ENCODE measurements at regions not wholly inside any gene's neighbourhood (a gene's known extent, or its start where the extent isn't known, plus 50 kb on each side); places are given as distances from the start of the nearest gene placed in this dataset.

DNA sequence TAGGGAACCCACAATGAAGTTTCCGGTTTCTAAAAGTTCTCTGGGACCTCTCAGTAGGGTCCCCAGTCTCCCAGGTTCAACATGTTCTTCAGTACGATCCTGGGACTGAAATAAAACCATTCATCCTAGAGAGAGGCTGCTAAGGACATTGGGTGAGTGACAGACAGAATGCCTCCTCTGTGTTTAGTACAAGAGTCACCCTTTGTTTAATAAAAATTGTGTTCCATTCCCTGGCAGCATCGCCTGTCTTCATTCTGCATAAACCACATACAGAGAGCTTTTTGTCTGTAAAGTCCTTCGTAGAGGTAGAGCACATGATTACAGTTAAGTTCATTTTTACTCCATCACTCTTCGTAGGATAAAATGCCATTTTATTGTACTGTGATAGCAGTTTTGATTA lies 95.3 kb upstream of the GPR12 start:
- Mint-ChIP-seq H3K4me1 (no peaks in the 10 kb centered on the region), H3K27me3 (ENCODE audit: insufficient read depth) (peaks cover 11% of the 10 kb centered on the region), H3K27ac (no peak overlapping the region), H3K36me3 (ENCODE audit: low read depth) (no peaks in the 10 kb centered on the region), H3K9me3 (no peaks in the 10 kb centered on the region), H3K4me3 (no peak overlapping the region)
- TF ChIP-seq CTCF (conservative IDR thresholded peaks at IDR 0.05): no peak
- Histone ChIP-seq H3K4me1 (ENCODE audit: control insufficient read depth, insufficient read depth, low read length) (no peaks in the 10 kb centered on the region), H3K27me3 (ENCODE audit: control insufficient read depth, insufficient read depth, low read length, poor library complexity, severe bottlenecking) (peaks cover 12% of the 10 kb centered on the region), H3K36me3 (ENCODE audit: control insufficient read depth, insufficient read depth, low read length) (no peaks in the 10 kb centered on the region), H3K9ac (ENCODE audit: extremely low read depth, low read length, poor library complexity, severe bottlenecking) (no peak overlapping the region), H3K4me3 (ENCODE audit: low read length) (no peak overlapping the region), H3K27ac (ENCODE audit: low read depth, low read length) (no peak overlapping the region), H3K9me3 (ENCODE audit: control insufficient read depth, low read length) (no peaks in the 10 kb centered on the region)
- WGBS, 2 experiments (ENCODE audit: insufficient coverage in 1 of 2, insufficient read length in 1 of 2): 89 to 93% methylated on average over 3 to 5 of the region's 5 CpGs
- no peak for DNase-seq

- DNase-seq: no peak
- peaks cover 8% of the 10 kb centered on the region for H3K27me3 Mint-ChIP-seq (ENCODE audit: insufficient read depth)
- no peak overlapping the region for H3K27ac Mint-ChIP-seq
- peaks cover under 1% of the 10 kb centered on the region for H3K4me1 Mint-ChIP-seq
- no peak overlapping the region for H3K9ac ChIP-seq (ENCODE audit: extremely low read depth, low read length, poor library complexity, severe bottlenecking)
- no peaks in the 10 kb centered on the region for H3K9me3 ChIP-seq (ENCODE audit: control insufficient read depth, low read length)
- H3K27me3 ChIP-seq (ENCODE audit: control insufficient read depth, insufficient read depth, low read length, poor library complexity, severe bottlenecking): peaks cover 12% of the 10 kb centered on the region
- TF ChIP-seq CTCF (conservative IDR thresholded peaks at IDR 0.05): no peak
- 69 to 79% methylated on average over 3 of the region's 3 CpGs for WGBS, 2 experiments (ENCODE audit: insufficient coverage in 1 of 2, insufficient read length in 1 of 2)
- no peak overlapping the region for H3K4me3 Mint-ChIP-seq
- no peaks in the 10 kb centered on the region for H3K36me3 ChIP-seq (ENCODE audit: control insufficient read depth, insufficient read depth, low read length)
- H3K27ac ChIP-seq (ENCODE audit: low read depth, low read length): no peak overlapping the region
- H3K36me3 Mint-ChIP-seq (ENCODE audit: low read depth): no peaks in the 10 kb centered on the region
- H3K9me3 Mint-ChIP-seq: no peaks in the 10 kb centered on the region
- H3K4me3 ChIP-seq (ENCODE audit: low read length): no peak overlapping the region
- H3K4me1 ChIP-seq (ENCODE audit: control insufficient read depth, insufficient read depth, low read length): no peaks in the 10 kb centered on the region
These were observed 94.5 kb upstream of the GPR12 start for GRCh38 chr13:26855071-26855470.

DNA sequence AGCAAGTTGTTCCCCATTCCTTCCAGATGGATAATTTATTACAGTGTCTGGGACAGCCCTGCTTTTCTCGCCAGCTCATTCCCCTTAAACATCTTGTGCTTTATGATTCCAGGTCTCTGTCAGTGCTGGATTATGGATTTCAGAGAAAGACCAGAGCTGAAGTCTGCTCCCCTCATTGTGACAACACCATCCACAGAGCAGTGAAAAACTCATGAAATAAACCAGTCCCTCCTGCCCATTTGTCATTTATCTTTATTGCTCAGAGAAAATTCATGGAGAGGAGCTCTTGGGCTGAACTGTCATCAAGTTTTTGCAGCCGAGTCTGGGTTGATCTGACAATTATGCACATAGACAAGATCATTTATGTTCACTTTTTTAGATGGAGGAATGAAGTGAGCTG lies 92.7 kb upstream of the GPR12 start:
- Histone ChIP-seq H3K27ac (ENCODE audit: low read depth, low read length) (no peak overlapping the region), H3K9ac (ENCODE audit: extremely low read depth, low read length, poor library complexity, severe bottlenecking) (no peak overlapping the region), H3K27me3 (ENCODE audit: control insufficient read depth, insufficient read depth, low read length, poor library complexity, severe bottlenecking) (peaks cover 12% of the 10 kb centered on the region), H3K4me1 (ENCODE audit: control insufficient read depth, insufficient read depth, low read length) (no peaks in the 10 kb centered on the region), H3K9me3 (ENCODE audit: control insufficient read depth, low read length) (no peaks in the 10 kb centered on the region), H3K4me3 (ENCODE audit: low read length) (no peak overlapping the region), H3K36me3 (ENCODE audit: control insufficient read depth, insufficient read depth, low read length) (no peaks in the 10 kb centered on the region)
- Mint-ChIP-seq H3K36me3 (ENCODE audit: low read depth) (no peaks in the 10 kb centered on the region), H3K4me1 (peaks cover 6% of the 10 kb centered on the region), H3K9me3 (no peaks in the 10 kb centered on the region), H3K4me3 (no peak overlapping the region), H3K27ac (no peak overlapping the region), H3K27me3 (ENCODE audit: insufficient read depth) (peaks cover 4% of the 10 kb centered on the region)
- DNase-seq: no peak
- 74 to 90% methylated on average over 2 of the region's 2 CpGs for WGBS, 2 experiments (ENCODE audit: insufficient coverage in 1 of 2, insufficient read length in 1 of 2)
- no peak for TF ChIP-seq CTCF (conservative IDR thresholded peaks at IDR 0.05)
